Peyer's patch (tissue), 4 donors: ENCODE measurements at regions not wholly inside any gene's neighbourhood (a gene's known extent, or its start where the extent isn't known, plus 50 kb on each side); places are given as distances from the start of the nearest gene placed in this dataset.

Experiments
- POLR2A ChIP-seq, 2 donors: fragments of 450-650 bp; IDR thresholded peaks; one replicate each; pipeline ENCODE4 v1.5.1; 2017; ENCODE audit warnings: antibody characterized with exemption in 2 of 2, mild to moderate bottlenecking in 2 of 2, moderate library complexity in 2 of 2
- TF ChIP-seq, protein P1 (sequence below), 6 experiments: fragments of 450-650 bp in 4 of 6; fragments of 200-600 bp in 2 of 6; sonication (generic) in 1 of 6; IDR thresholded peaks; one replicate each; pipeline ENCODE4 v1.5.1; 2017 to 2019; ENCODE audit warnings: antibody characterized with exemption in 6 of 6, mild to moderate bottlenecking in 3 of 6, moderate library complexity in 1 of 6

DNA sequence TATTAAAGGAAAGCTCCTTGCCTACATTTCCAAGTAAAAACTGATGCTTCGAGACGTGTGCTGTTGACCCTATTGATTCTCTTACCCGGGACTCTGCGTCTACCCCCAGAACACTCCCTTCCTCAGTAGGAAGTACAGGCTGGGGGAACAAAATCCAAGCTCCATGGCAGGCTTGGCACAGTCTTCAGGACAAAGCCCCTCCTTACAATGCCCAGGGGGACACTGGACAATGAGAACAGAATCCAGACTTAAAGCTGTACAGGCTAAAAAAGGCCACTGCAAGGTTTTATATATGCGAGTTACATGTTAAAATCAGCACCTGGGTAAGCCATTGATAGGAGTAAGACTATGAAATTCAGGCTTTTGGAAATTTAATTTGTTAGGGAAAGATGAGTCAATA, 250.6 kb upstream of the DAPK1 start:
- TF ChIP-seq, protein P1, sequence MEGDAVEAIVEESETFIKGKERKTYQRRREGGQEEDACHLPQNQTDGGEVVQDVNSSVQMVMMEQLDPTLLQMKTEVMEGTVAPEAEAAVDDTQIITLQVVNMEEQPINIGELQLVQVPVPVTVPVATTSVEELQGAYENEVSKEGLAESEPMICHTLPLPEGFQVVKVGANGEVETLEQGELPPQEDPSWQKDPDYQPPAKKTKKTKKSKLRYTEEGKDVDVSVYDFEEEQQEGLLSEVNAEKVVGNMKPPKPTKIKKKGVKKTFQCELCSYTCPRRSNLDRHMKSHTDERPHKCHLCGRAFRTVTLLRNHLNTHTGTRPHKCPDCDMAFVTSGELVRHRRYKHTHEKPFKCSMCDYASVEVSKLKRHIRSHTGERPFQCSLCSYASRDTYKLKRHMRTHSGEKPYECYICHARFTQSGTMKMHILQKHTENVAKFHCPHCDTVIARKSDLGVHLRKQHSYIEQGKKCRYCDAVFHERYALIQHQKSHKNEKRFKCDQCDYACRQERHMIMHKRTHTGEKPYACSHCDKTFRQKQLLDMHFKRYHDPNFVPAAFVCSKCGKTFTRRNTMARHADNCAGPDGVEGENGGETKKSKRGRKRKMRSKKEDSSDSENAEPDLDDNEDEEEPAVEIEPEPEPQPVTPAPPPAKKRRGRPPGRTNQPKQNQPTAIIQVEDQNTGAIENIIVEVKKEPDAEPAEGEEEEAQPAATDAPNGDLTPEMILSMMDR (IDR thresholded peaks at IDR 0.05) = no peak
- TF ChIP-seq POLR2A (IDR thresholded peaks at IDR 0.05) = no peak
